DMS53 treated with DMSO at 0.1 percent for 48 hours (cell line): ENCODE measurements at regions not wholly inside any gene's neighbourhood (a gene's known extent, or its start where the extent isn't known, plus 50 kb on each side); places are given as distances from the start of the nearest gene placed in this dataset.

Experiments used
- DNase-seq: peaks from one replicate; lab custom pipeline; 2025; ENCODE audit not compliant: unreplicated experiment; lab: John Stamatoyannopoulos, UW

- DNase-seq, result no peak
These were observed 51.4 kb upstream of the LGSN start for GRCh38 chr6:63371104-63371715.

GRCh38 chr6:63372951-63373533 is 53.3 kb upstream of the LGSN start:
- no peak for DNase-seq

- no peak for DNase-seq
These were observed 69.5 kb upstream of the LGSN start for GRCh38 chr6:63389191-63389844.

- DNase-seq, result no peak
These were observed 71.6 kb upstream of the LGSN start for GRCh38 chr6:63391203-63391970.

- no peak for DNase-seq
These were observed 72.4 kb upstream of the LGSN start for GRCh38 chr6:63392092-63392724.

GRCh38 chr6:63394656-63395308 is 75.0 kb upstream of the LGSN start:
- no peak for DNase-seq

- no peak for DNase-seq
These were observed 75.6 kb upstream of the LGSN start for GRCh38 chr6:63395381-63395780.

GRCh38 chr6:63403725-63404124 is 83.9 kb upstream of the LGSN start:
- peak; percentile 67 for DNase-seq

- DNase-seq, result no peak
These were observed 90.9 kb upstream of the LGSN start for GRCh38 chr6:63410435-63411426.

GRCh38 chr6:63415286-63415685 is 95.5 kb upstream of the LGSN start:
- no peak for DNase-seq

GRCh38 chr6:63418741-63419140 is 99.0 kb upstream of the LGSN start:
- no peak for DNase-seq

- no peak for DNase-seq
These were observed 104.9 kb upstream of the LGSN start for GRCh38 chr6:63424636-63425035.

GRCh38 chr6:63425493-63425892 is 105.7 kb upstream of the LGSN start:
- DNase-seq, result no peak

- DNase-seq, result no peak
These were observed 107.1 kb upstream of the LGSN start for GRCh38 chr6:63426844-63427243.

GRCh38 chr6:63427951-63428350 is 108.2 kb upstream of the LGSN start:
- no peak for DNase-seq

GRCh38 chr6:63430985-63431519 is 111.3 kb upstream of the LGSN start:
- DNase-seq, result no peak

GRCh38 chr6:63434943-63435342 is 115.2 kb upstream of the LGSN start:
- DNase-seq, result no peak

GRCh38 chr6:63436356-63436755 is 116.6 kb upstream of the LGSN start:
- DNase-seq, result no peak

- DNase-seq, result no peak
These were observed 117.3 kb upstream of the LGSN start for GRCh38 chr6:63437058-63437457.
